D721Med (cell line): ENCODE measurements at regions not wholly inside any gene's neighbourhood (a gene's known extent, or its start where the extent isn't known, plus 50 kb on each side); places are given as distances from the start of the nearest gene placed in this dataset.
A peak's percentile ranks its signal among the peaks of the same experiment; 100 is the strongest.
"Not testable (repeated sequence)": the region's sequence is repeated elsewhere in the genome, so short reads cannot be mapped to it uniquely, and the experiment has no call there.

Experiments
- DNase-seq: peaks from one replicate; pipeline ENCODE4 v3.0.0; 2011; ENCODE audit warnings: low spot score; ENCODE audit not compliant: insufficient read length
- FAIRE-seq: peaks from 2 replicates; lab custom pipeline; 2011; peaks lifted over from hg19 to GRCh38; lab: Jason Lieb, UNC
- TF ChIP-seq, protein P1 (sequence below): IDR thresholded peaks from 2 replicates; pipeline ENCODE4 v1.5.1; 2012; ENCODE audit warnings: mild to moderate bottlenecking, control low read depth; ENCODE audit not compliant: insufficient read depth; ENCODE audit errors: missing control alignments

DNA sequence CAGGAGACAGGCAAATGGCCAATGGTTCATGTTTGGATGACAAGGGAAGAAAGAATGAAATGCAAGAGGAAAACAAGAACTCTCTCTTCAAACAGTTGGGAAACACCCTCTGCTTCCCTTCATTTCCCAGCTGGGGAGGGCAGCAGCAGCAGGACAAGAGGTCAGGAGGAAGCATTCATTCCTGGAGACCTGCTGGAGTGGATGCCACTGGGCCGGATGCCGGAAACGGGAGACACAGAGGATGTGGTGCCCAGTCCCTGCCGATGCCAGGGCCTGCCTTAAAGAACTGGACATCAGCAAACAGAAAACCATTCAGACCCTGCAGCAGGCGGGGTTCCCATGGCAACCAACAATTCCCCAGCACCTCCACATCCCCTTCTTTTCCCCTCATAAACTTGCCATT, 102.3 kb upstream of the ZNF648 start:
- no peak for DNase-seq
- TF ChIP-seq, protein P1, sequence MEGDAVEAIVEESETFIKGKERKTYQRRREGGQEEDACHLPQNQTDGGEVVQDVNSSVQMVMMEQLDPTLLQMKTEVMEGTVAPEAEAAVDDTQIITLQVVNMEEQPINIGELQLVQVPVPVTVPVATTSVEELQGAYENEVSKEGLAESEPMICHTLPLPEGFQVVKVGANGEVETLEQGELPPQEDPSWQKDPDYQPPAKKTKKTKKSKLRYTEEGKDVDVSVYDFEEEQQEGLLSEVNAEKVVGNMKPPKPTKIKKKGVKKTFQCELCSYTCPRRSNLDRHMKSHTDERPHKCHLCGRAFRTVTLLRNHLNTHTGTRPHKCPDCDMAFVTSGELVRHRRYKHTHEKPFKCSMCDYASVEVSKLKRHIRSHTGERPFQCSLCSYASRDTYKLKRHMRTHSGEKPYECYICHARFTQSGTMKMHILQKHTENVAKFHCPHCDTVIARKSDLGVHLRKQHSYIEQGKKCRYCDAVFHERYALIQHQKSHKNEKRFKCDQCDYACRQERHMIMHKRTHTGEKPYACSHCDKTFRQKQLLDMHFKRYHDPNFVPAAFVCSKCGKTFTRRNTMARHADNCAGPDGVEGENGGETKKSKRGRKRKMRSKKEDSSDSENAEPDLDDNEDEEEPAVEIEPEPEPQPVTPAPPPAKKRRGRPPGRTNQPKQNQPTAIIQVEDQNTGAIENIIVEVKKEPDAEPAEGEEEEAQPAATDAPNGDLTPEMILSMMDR: no peak
- no peak for FAIRE-seq

DNA sequence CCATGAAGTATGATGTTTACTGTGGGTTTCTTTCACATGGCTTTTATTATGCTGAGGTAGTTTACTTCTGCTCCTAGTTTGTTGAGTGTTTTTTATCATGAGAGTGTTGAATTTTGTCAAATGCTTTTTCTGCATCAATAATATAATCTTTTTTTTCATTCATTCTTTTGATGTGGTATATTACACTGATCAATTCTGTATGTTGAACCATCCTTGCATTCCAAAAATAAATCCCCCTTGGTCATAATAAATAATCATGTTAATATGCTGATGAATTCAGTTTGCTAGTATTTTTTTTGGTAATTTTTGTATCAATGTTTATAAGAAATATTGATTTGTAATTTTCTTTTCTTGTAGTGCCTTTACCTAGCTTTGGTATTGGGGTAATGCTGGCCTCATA, 97.9 kb upstream of the ZNF648 start:
- peak; percentile 78 for FAIRE-seq
- no peak for DNase-seq
- TF ChIP-seq, protein P1: no peak

DNA sequence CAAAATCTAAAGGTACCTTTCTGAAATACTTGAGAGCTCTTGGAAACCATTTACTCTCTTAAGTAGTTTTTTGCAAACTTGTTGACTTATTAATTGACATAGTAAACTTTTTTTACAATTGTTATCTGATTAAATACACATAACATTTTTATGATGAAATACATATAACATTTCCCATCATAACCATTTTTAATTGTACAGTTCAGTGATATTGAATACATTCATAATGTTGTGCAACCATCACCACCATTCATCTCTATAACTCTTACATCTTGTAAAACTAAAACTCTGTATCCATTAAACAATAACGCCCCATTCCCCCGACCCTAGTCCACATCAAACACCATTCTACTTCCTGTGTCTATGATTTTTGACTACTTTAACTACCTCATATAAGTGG, 95.7 kb upstream of the ZNF648 start:
- TF ChIP-seq, protein P1: no peak
- FAIRE-seq: no peak
- no peak for DNase-seq

DNA sequence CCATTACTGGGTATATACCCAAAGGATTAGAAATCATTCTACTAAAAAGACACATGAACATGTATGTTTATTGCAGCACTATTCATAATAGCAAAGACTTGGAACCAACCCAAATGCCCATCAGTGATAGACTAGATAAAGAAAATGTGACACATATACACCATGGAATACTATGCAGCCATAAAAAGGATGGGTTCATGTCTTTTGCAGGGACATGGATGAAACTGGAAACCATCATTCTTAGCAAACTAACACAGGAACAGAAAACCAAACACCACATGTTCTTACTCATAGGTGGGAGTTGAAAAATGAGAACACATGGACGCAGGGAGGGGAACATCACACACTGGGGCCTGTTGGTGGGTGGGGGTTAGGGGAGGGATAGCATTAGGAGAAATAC, 92.9 kb upstream of the ZNF648 start:
- not testable (repeated sequence) for DNase-seq, FAIRE-seq

DNA sequence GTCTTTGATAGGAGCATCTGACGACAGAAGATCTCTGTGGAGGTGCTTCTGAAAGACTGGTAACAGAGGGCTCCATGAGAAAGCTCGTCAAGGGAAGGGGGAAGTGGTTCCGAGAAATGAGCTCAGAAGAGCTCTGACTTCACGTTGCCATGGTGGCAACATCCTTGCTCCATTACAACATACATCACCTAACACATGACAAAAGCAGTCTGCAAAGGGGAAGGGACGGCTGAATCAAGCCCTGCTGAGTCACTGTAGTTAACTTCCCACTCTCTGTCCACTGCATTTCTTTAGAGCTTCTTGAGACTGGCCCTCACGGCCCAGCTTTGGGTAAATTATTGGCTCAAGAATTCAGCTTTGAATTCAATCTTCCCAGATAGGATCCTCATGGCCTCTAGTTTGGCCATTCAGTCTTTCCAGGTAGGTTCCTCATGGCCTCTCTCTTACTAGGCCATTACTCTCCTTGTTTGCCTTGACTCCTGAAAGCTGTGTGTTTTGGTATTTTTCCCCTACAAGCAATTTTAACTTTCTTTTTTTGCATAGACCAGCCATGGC, 88.0 kb upstream of the ZNF648 start:
- FAIRE-seq (no peak), DNase-seq (no peak)
- TF ChIP-seq, protein P1: no peak

DNA sequence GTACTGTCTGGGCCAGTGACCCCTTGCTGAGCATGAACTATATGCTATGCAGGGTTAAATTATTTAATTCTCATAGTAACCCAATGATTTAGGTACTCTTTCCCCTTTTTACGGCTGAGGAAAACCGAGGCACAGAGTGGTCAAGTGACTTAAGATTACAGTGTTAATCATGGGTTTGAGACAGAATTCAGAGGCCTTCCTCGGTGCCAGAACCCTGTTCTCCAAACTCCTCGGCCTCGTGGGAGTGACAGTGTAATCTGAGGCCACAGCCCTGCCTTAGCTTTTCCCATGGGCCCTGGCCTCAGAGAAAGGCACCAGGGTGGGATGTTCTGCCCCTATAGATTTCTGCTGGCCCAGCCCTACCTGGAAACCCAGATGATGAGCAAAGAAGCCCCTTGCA, 86.4 kb upstream of the ZNF648 start:
- DNase-seq: no peak
- FAIRE-seq: no peak
- TF ChIP-seq, protein P1: no peak

DNA sequence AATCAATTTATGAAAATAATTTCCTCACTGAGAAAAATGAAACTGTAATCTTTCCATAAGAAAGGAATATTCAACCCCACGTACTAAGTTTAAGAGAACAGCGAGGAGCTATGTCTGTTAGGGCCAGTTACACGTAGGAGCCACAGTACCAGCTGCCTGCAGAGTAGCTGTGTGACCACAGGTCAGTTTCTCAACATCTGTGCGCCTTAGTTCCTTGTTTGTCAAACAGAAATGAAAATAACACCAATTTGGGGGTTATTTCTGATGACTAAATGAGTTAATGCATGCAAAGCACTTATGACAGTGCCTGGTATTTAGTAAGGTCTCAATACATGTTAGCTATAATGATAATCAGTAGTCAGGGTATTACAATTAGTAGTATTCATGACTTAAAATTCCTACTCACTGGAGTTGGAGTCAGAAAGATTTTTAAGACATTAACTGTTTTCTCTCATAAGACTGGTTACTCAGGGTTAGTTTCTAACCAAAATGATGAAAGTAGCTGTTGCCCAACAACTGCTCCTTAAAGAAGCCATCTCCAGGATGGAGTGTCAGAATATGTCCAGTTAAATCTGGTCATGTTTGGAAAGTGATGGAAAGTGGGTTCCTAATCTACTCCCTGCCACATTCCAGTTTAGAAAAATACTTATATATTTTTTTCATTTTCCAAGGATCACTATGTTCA, 85.8 kb upstream of the ZNF648 start:
- TF ChIP-seq, protein P1: no peak
- DNase-seq (no peak), FAIRE-seq (no peak)
